Endothelial cell of umbilical vein (primary cell): ENCODE measurements at regions not wholly inside any gene's neighbourhood (a gene's known extent, or its start where the extent isn't known, plus 50 kb on each side); places are given as distances from the start of the nearest gene placed in this dataset.

Source experiments
- BruUV-seq: library from RNA; stranded (reverse); fragments of 400-500 nt; replicated peaks from 2 replicates; lab custom pipeline; 2021; lab: Mats Ljungman, UMichigan
- CTCF ChIA-PET: fragments of 300-600, 350-600 bp; sonication (Branson Sonifier 250); formaldehyde crosslinking; loops from one replicate; lab custom pipeline; 2021; ENCODE audit warnings: antibody characterized with exemption, inconsistent platforms; lab: Charles Lee
- POLR2A ChIA-PET: fragments of 300-600, 350-600 bp; sonication (Branson Sonifier 250); formaldehyde crosslinking; loops from one replicate; lab custom pipeline; 2021; ENCODE audit warnings: antibody characterized with exemption, inconsistent platforms; lab: Charles Lee
- DNase-seq: peaks from one replicate; pipeline ENCODE4 v3.0.0-alpha.2; 2011; ENCODE audit warnings: low read depth, low spot score
- FAIRE-seq: peaks from 2 replicates; lab custom pipeline; 2011; peaks lifted over from hg19 to GRCh38; lab: Jason Lieb, UNC
- H2AFZ ChIP-seq: 2 replicates; pipeline ENCODE4 v1.6.0; 2012; ENCODE audit warnings: low read depth, low read length, control low read depth, inconsistent platforms
- H3K27ac ChIP-seq: 2 replicates; pipeline ENCODE4 v1.5.1; 2011; ENCODE audit warnings: low read depth, mild to moderate bottlenecking, control low read depth, low read length, moderate library complexity; ENCODE audit not compliant: insufficient read depth
- H3K27me3 ChIP-seq, 2 experiments: 2 replicates each; pipeline versions ENCODE4 v1.6.0 to v1.6.1; 2011; ENCODE audit warnings: low read length in 2 of 2, mixed read lengths in 1 of 2; ENCODE audit not compliant: control insufficient read depth in 2 of 2, insufficient read depth in 2 of 2
- H3K36me3 ChIP-seq, 2 experiments: 2 replicates in 1 of 2; 3 replicates in 1 of 2; pipeline ENCODE4 v1.5.1; 2011; ENCODE audit warnings: low read length in 2 of 2, mild to moderate bottlenecking in 1 of 2, moderate library complexity in 1 of 2; ENCODE audit not compliant: control insufficient read depth in 2 of 2, insufficient read depth in 2 of 2; ENCODE audit errors: extremely low read depth in 1 of 2
- H3K4me1 ChIP-seq: 3 replicates; pipeline ENCODE4 v1.5.1; 2011; ENCODE audit warnings: mild to moderate bottlenecking, low read length; ENCODE audit not compliant: control insufficient read depth, insufficient read depth; ENCODE audit errors: extremely low read depth
- H3K4me2 ChIP-seq: 2 replicates; pipeline ENCODE4 v1.6.1; 2011; ENCODE audit warnings: low read length, control low read depth, mixed read lengths; ENCODE audit not compliant: insufficient read depth
- H3K4me3 ChIP-seq, 3 experiments: fragments of 200-600 bp in 1 of 3; sonication (generic), shearing (Covaris generic) in 1 of 3; replicated peaks in 1 of 3; 2 replicates each; pipeline ENCODE4 v1.5.1; 2011 to 2016; ENCODE audit warnings: control low read depth in 3 of 3, low read length in 3 of 3, mild to moderate bottlenecking in 2 of 3, inconsistent platforms in 1 of 3, low read depth in 1 of 3, moderate library complexity in 1 of 3; ENCODE audit not compliant: insufficient read depth in 1 of 3
- H3K79me2 ChIP-seq: 2 replicates; pipeline ENCODE4 v1.6.0; 2012; ENCODE audit warnings: low read length, inconsistent platforms; ENCODE audit not compliant: control insufficient read depth, insufficient read depth
- H3K9ac ChIP-seq: replicated peaks from 2 replicates; pipeline ENCODE3; 2011; ENCODE audit warnings: low read length, control low read depth; ENCODE audit not compliant: insufficient read depth; ENCODE audit errors: extremely low read depth
- H3K9me1 ChIP-seq: replicated peaks from 3 replicates; pipeline ENCODE4 v1.6.0; 2011; ENCODE audit warnings: mild to moderate bottlenecking, low read length; ENCODE audit not compliant: control insufficient read depth, insufficient read depth; ENCODE audit errors: extremely low read depth
- H3K9me3 ChIP-seq: replicated peaks from 2 replicates; pipeline ENCODE4 v1.5.1; 2012; ENCODE audit warnings: low read length, inconsistent platforms; ENCODE audit not compliant: control insufficient read depth, insufficient read depth
- H4K20me1 ChIP-seq: replicated peaks from 2 replicates; pipeline ENCODE3; 2011; ENCODE audit warnings: mild to moderate bottlenecking, low read length; ENCODE audit not compliant: control insufficient read depth, insufficient read depth; ENCODE audit errors: extremely low read depth
- EZH2 ChIP-seq: IDR thresholded peaks from 2 replicates; pipeline ENCODE4 v1.6.1; 2012; ENCODE audit warnings: borderline replicate concordance, low read depth, mild to moderate bottlenecking, moderate library complexity, low read length, inconsistent platforms; ENCODE audit not compliant: severe bottlenecking
- FOS ChIP-seq: IDR thresholded peaks from 2 replicates; pipeline ENCODE4 v1.6.1; 2011; ENCODE audit warnings: mild to moderate bottlenecking, low read length, moderate library complexity, borderline replicate concordance; ENCODE audit not compliant: insufficient read depth
- GATA2 ChIP-seq: IDR thresholded peaks from 2 replicates; pipeline ENCODE4 v1.7.0; 2011; ENCODE audit warnings: low read depth, mild to moderate bottlenecking, moderate library complexity, mixed read lengths, low read length; ENCODE audit not compliant: insufficient read length, insufficient read depth
- JUN ChIP-seq: IDR thresholded peaks from 2 replicates; pipeline ENCODE4 v1.6.1; 2011; ENCODE audit warnings: borderline replicate concordance, low read depth; ENCODE audit not compliant: insufficient read length, insufficient read depth
- MYC ChIP-seq: IDR thresholded peaks from one replicate; pipeline ENCODE4 v1.6.1; 2011; ENCODE audit warnings: mild to moderate bottlenecking, low read depth, low read length
- POLR2A ChIP-seq: IDR thresholded peaks from 2 replicates; pipeline ENCODE4 v1.6.1; 2012; ENCODE audit warnings: low read depth, mild to moderate bottlenecking, control low read depth, low read length
- POLR2AphosphoS5 ChIP-seq: IDR thresholded peaks from 2 replicates; pipeline ENCODE4 v1.6.1; 2012; ENCODE audit warnings: low read depth, mild to moderate bottlenecking, control low read depth, low read length, moderate library complexity; ENCODE audit not compliant: insufficient read depth
- dilution Hi-C: fragments of 300-500 bp; cut with MboI; formaldehyde crosslinking; loops from one replicate; pipeline ENCODE4 v1.15.0; 2019; ENCODE audit warnings: low sequenced_read_pairs; ENCODE audit not compliant: extremely low pct_ligation_motif_present
- intact Hi-C: fragments of 100-400 bp; cut with micrococcal nuclease; formaldehyde crosslinking; loops from one replicate; pipeline ENCODE4 v1.10.0; 2022

DNA sequence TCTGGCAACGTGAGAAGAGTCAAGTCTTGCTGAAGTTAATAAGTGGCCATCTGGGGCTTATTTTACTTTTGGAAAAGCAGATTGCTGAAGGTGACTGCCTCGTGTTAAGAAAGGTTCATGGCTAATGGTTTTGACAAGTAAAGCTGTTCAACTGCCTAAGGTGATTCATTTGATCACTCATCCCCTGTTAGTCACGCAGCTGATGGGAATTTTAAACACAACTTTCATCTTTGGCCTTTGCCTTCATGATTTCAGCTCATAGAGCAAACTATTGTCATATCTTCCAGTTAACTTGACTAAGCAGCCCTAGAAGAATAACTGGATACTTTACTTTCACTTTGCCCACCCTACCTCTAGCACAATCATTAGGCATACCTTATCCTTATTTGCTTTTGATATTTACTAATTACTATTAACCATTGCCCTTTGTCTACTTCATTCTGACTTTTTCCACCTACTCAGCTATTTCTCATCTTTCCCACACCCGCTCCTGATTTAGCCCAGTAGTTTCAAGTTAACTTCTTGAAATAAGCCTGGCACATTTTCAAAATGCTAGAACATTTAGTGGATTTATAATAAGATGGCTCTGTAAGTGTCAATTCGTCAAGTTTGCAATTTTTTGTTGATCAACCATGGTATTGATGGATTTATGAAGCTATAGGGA lies 170.6 kb upstream of the S100G start:
- peak; percentile 34 for DNase-seq
- no peaks in the 10 kb centered on the region for H3K36me3 ChIP-seq
- no peak overlapping the region for H3K27ac ChIP-seq
- no peak overlapping the region for H3K4me2 ChIP-seq
- no peak overlapping the region for H3K9ac ChIP-seq
- no peak overlapping the region for H3K4me3 ChIP-seq
- no peaks in the 10 kb centered on the region for H4K20me1 ChIP-seq
- dilution Hi-C loops (no loop called here), intact Hi-C loops (no loop called here)
- no peaks in the 10 kb centered on the region for H3K27me3 ChIP-seq
- H3K9me3 ChIP-seq = no peaks in the 10 kb centered on the region
- no peaks in the 10 kb centered on the region for H3K9me1 ChIP-seq
- H2AFZ ChIP-seq = no peak overlapping the region
- peak; percentile 47 for TF ChIP-seq FOS
- no peak for TF ChIP-seq JUN
- CTCF ChIA-PET = interaction anchor here (1.4 kb wide), 1 partner anchor 35 kb away, joined by 5 read pairs; no protein-coding TSS in a partner anchor
- H3K79me2 ChIP-seq = no peaks in the 10 kb centered on the region
- peaks cover 4% of the 10 kb centered on the region for H3K4me1 ChIP-seq
- no TSS peak for BruUV-seq
- POLR2A ChIA-PET = no interaction called here
- FAIRE-seq = no peak

DNA sequence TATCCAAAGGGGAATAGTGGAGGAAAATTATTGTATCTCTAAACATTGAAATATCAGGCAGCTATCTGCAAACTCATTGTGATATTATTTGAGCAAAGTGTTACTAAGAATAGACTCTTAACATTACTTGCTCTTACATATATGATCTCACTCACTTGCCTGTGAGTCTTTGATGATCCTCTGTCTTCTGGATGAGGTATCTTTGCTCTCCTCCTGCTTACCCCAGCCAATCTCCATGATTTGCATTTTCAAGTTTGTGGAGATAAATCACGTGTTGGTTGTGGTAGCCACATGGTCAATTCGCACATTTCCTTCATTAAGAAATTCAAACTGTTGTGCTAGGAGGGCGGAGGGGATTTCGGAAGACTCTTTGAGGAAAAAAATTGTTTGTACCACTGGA lies 169.9 kb upstream of the S100G start:
- FAIRE-seq = no peak
- dilution Hi-C loops (no loop called here), intact Hi-C loops (loop anchor here (10.0 kb wide), 1 partner anchor 105 kb away; no protein-coding TSS in a partner anchor)
- BruUV-seq = no TSS peak
- Histone ChIP-seq H3K4me3 (no peak overlapping the region), H3K9me1 (no peaks in the 10 kb centered on the region), H3K79me2 (no peaks in the 10 kb centered on the region), H3K9ac (no peak overlapping the region), H3K9me3 (no peaks in the 10 kb centered on the region), H2AFZ (no peak overlapping the region), H3K4me1 (peaks cover 7% of the 10 kb centered on the region), H3K36me3 (no peaks in the 10 kb centered on the region), H3K4me2 (no peak overlapping the region), H3K27me3 (no peaks in the 10 kb centered on the region), H4K20me1 (no peaks in the 10 kb centered on the region), H3K27ac (no peak overlapping the region)
- no peak for DNase-seq
- TF ChIP-seq EZH2 (no peak), JUN (no peak), POLR2A (no peak), POLR2AphosphoS5 (no peak), MYC (no peak), GATA2 (no peak), FOS (no peak)
- POLR2A ChIA-PET = no interaction called here
- CTCF ChIA-PET = interaction anchor here (1.4 kb wide), 1 partner anchor 35 kb away, joined by 5 read pairs; no protein-coding TSS in a partner anchor
